GM12874 (cell line): ENCODE measurements at regions not wholly inside any gene's neighbourhood (a gene's known extent, or its start where the extent isn't known, plus 50 kb on each side); places are given as distances from the start of the nearest gene placed in this dataset.

Experiments used
- TF ChIP-seq, protein P1 (sequence below): IDR thresholded peaks from 2 replicates; pipeline ENCODE4 v1.5.1; 2011; ENCODE audit warnings: low read depth, mild to moderate bottlenecking, control low read depth, low read length, moderate library complexity; ENCODE audit not compliant: insufficient read depth

DNA sequence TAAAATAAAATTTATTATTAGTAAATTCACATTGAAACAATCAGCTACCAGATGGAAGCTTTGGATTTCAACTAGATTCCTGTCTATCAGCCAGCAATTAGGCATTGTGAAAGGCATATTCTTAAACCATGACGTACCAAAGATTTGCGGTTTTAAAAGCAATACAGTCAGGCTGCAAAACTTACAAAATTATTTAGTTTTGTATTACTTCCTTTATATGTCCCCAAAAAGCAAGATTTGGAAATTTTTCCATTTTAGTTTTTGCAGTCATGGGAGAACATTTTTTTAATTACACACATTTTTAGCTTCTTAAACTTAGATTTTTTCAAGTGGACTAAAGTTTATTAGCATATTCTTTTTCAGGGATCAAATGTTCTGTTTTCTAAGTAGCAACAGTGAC, 225.0 kb upstream of the KITLG start:
- TF ChIP-seq, protein P1, sequence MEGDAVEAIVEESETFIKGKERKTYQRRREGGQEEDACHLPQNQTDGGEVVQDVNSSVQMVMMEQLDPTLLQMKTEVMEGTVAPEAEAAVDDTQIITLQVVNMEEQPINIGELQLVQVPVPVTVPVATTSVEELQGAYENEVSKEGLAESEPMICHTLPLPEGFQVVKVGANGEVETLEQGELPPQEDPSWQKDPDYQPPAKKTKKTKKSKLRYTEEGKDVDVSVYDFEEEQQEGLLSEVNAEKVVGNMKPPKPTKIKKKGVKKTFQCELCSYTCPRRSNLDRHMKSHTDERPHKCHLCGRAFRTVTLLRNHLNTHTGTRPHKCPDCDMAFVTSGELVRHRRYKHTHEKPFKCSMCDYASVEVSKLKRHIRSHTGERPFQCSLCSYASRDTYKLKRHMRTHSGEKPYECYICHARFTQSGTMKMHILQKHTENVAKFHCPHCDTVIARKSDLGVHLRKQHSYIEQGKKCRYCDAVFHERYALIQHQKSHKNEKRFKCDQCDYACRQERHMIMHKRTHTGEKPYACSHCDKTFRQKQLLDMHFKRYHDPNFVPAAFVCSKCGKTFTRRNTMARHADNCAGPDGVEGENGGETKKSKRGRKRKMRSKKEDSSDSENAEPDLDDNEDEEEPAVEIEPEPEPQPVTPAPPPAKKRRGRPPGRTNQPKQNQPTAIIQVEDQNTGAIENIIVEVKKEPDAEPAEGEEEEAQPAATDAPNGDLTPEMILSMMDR: no peak

DNA sequence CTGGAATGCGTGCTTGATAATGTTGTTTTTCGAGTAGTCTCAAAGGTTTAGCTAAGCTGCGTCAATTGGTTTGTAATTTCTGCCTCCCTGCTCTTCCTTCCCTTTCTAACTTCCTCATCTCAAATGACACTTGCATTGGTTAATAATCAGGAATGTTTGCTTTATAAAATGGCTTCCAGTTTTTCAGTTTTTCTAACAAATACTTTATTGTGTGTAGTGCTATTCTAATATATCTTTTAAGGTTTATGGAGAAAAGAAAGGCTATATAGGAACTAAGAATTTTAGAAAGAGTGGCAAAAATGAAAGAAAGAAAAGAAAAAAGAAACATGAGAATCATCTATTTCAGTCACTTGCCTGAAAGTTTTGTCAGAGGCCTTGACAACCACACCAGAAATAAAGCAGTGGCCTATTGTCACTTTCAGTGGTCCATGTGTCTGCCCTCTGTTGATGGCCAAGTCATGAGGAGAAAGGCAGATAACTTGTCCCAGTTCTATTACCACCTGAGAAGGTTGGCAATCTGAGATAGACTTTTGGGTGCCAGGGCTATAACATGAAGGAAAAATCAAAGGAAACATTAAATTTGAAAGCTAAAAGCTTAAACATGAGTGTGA, 221.9 kb upstream of the KITLG start:
- TF ChIP-seq, protein P1: no peak

DNA sequence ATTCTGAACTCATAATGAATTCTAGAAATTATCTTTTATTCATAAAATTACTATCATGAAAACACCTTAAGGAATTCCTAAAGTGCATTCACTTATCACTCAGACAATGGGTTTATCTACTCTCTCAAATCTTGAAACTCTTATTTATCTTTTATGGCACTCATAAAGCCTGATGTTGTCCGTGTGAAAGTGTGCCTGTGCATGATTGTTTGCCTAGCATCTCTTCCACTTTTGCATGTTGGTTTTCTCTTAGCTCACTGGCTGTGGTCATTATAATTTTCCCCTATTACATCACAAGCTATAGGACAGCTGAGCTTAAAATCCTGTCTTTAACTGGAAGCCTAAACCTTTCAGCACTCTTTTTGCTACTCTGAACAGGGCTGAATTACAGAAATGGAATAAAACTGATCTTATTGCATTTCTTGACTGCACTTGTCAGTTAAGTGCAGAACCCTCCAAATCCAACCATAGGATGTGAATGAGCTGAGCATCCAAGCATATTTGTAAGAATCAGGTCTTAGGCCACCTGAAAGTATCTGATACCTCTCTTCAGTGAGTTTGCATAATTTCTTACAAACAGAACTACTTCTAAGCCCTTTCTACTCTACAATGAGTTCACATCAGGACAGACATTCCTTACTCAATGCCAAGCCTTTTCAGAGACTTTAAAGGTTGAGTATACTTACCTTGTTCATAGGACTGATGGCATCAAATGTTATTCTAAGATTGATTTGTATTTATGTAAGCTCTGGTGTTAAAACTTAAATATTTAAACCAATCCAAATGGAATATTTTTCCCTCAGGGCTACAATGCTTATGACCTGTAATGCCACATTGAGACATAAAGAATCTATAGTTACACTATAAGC, 221.2 kb upstream of the KITLG start:
- TF ChIP-seq, protein P1: no peak

DNA sequence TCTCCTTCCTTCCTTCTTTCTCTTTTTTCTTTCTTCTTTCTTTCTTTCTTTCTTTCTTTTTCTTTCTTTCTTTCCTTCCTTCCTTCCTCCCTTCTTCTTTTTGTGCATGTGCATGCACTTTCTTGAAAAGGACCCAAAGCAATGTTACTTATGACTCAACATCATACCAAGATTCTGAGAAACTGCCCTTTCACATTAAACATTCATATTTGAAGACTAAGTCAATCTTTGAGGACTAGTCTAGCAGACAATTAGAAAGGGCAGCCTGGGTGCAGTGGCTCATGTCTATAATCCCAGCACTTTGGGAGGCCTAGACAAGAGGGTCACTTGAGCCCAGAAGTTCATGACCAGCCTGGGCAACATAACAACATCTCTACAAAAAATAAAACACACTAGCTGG, 212.8 kb upstream of the KITLG start:
- TF ChIP-seq, protein P1: no peak

DNA sequence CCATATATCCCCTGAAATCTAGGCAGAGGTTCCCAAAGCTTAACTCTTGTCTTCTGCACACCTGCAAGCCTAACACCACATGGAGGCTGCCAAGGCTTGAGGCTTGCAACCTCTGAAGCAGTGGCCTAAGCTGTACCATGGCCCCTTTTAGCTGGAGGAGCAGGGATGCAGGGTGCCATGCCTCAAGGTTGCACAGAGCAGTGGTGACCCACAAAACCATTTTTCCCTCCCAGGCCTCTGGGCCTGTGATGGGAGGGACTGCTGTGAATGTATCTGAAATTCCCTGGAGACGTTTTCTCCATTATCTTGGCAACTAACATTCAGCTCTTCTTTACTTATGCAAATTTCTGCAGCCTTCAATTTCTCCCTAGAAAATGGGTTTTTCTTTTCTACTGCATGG, 210.0 kb upstream of the KITLG start:
- TF ChIP-seq, protein P1: no peak

DNA sequence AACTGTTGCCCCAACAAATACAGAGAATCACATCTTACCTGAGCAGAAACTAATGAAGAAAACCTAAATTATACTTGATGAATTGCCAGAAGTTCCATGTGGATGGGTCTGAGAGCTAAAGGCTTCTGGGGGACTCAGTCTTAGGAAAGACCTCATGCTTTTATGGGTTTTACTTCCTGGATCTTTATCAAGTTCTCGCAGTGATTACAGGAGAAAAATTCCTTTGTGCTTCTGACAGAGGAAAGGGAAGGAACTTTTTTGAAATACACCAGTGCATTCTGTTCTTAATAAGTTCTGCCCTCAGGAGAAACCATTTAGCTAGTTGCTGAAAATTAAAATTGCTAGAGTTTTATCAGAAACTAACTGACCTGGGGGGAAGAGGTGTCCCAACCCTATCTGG, 203.9 kb upstream of the KITLG start:
- TF ChIP-seq, protein P1: no peak

DNA sequence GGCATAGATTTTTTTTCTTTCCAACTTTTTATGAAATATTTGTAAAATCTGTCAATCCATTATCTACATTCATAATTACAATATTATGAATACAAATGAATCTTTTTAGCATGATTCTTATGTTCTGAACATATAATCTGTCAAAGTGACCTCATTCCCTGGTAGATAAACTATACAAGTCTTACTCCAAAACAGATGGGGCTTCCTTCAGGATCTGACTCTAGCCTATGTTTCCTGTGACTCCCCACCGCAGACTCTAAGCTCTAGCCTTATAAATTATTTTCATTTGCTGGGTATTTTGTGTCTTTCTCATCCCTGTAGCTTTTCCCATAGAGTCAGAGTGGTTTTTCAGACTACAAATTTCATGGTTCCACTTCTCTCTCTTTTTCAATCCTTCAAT, 202.1 kb upstream of the KITLG start:
- TF ChIP-seq, protein P1: no peak
